HepG2 (cell line): ENCODE measurements at regions not wholly inside any gene's neighbourhood (a gene's known extent, or its start where the extent isn't known, plus 50 kb on each side); places are given as distances from the start of the nearest gene placed in this dataset.

ENCODE experiments used
- CHD2 ChIP-seq: IDR thresholded peaks from 2 replicates; pipeline ENCODE4 v1.6.1; 2011; ENCODE audit warnings: low read depth, low read length, improper control_type of control experiment
- FOSL1 ChIP-seq: sonication (generic); formaldehyde crosslinking; IDR thresholded peaks from 2 replicates; pipeline ENCODE4 v1.9.0; 2021; ENCODE audit warnings: missing genetic modification reagents, borderline replicate concordance
- TAF1 ChIP-seq: sonication (generic); formaldehyde crosslinking; IDR thresholded peaks from 2 replicates; pipeline ENCODE4 v1.4.0; 2020; ENCODE audit warnings: missing genetic modification reagents
- ZNF512 ChIP-seq: sonication (generic); formaldehyde crosslinking; IDR thresholded peaks from 2 replicates; pipeline ENCODE4 v1.4.0; 2020; ENCODE audit warnings: mild to moderate bottlenecking, missing genetic modification reagents
- ZNF513 ChIP-seq: sonication (generic); formaldehyde crosslinking; conservative IDR thresholded peaks from 2 replicates; pipeline ENCODE4 v1.5.0; 2020; ENCODE audit warnings: missing genetic modification reagents

- TF ChIP-seq TAF1 (CRISPR knock-in tag) (no peak), ZNF512 (no peak), FOSL1 (no peak), CHD2 (no peak), ZNF513 (CRISPR knock-in tag) (no peak)
Measured at GRCh38 chr2:118683460-118683859, 164.0 kb downstream of the EN1 start.
